ENCODE measurements at regions not wholly inside any gene's neighbourhood (a gene's known extent, or its start where the extent isn't known, plus 50 kb on each side); places are given as distances from the start of the nearest gene placed in this dataset.

DNA sequence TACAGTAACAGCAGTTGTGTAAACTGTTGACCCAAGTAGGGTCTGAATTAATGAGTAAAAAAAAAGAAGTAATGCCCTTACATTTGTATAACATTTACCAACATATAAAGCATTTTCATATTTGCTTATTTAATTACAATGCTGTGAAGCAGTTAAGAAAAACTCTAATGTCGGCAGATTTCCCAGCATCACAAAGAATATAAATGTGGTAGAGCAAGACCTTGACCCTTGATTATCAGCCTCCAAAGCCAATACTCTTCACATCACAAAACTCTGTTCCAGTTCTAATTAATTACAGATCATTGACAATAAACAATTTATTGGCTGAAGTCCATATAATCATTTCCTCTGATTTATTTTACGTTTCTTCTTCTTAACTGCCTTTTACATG is 130.2 kb downstream of the DUSP10 start:
- DNase-seq = no peak
- no peak overlapping the region for H3K27ac ChIP-seq
- no peaks in the 10 kb centered on the region for H3K36me3 ChIP-seq
- TF ChIP-seq, protein P1, sequence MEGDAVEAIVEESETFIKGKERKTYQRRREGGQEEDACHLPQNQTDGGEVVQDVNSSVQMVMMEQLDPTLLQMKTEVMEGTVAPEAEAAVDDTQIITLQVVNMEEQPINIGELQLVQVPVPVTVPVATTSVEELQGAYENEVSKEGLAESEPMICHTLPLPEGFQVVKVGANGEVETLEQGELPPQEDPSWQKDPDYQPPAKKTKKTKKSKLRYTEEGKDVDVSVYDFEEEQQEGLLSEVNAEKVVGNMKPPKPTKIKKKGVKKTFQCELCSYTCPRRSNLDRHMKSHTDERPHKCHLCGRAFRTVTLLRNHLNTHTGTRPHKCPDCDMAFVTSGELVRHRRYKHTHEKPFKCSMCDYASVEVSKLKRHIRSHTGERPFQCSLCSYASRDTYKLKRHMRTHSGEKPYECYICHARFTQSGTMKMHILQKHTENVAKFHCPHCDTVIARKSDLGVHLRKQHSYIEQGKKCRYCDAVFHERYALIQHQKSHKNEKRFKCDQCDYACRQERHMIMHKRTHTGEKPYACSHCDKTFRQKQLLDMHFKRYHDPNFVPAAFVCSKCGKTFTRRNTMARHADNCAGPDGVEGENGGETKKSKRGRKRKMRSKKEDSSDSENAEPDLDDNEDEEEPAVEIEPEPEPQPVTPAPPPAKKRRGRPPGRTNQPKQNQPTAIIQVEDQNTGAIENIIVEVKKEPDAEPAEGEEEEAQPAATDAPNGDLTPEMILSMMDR (IDR thresholded peaks at IDR 0.05; ENCODE audit: low read depth, low read length) = no peak
- no peak overlapping the region for H3K4me3 ChIP-seq (ENCODE audit: low read depth, low read length)
- H3K9me3 ChIP-seq (ENCODE audit: severe bottlenecking) = no peaks in the 10 kb centered on the region
- H3K27me3 ChIP-seq (ENCODE audit: insufficient read depth, low read depth, severe bottlenecking) = no peaks in the 10 kb centered on the region

DNA sequence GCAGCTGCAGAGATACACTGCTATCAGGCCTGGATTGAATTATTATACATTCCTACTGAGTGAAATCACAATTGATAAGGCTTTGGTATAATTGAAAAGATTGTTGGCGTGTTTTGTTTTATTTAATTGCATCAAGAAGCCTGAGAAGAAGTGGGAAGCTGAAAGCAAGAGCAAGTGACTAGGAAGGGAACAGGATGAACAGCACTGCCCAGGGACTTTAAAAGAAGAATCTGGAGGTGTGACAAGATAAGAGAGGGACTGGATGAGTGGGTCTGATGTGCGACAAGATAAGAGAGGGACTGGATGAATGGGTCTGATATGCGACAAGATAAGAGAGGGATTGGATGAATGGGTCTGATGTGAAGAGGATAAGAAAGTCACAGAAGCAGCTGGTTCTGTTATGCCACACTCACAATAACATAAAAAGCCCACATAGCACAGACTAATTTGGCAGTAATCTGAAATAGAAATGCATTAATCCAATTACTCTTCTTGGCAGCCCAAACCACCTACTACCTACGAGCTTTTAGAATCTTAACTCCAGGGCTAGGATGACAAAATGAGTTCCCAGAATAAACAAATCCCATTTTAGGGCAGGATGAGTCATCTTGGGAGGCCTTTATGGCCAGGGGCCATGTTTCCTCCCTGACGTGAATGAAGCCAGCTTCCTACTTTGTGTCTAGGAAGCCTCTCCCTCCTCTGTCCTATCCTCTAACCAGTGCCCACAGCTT is 129.7 kb downstream of the DUSP10 start:
- no peak for DNase-seq
- TF ChIP-seq, protein P1 (IDR thresholded peaks at IDR 0.05; ENCODE audit: low read depth, low read length) = no peak
- Histone ChIP-seq H3K27me3 (ENCODE audit: insufficient read depth, low read depth, severe bottlenecking) (no peaks in the 10 kb centered on the region), H3K36me3 (no peaks in the 10 kb centered on the region), H3K27ac (no peak overlapping the region), H3K9me3 (ENCODE audit: severe bottlenecking) (no peaks in the 10 kb centered on the region), H3K4me3 (ENCODE audit: low read depth, low read length) (no peak overlapping the region)

DNA sequence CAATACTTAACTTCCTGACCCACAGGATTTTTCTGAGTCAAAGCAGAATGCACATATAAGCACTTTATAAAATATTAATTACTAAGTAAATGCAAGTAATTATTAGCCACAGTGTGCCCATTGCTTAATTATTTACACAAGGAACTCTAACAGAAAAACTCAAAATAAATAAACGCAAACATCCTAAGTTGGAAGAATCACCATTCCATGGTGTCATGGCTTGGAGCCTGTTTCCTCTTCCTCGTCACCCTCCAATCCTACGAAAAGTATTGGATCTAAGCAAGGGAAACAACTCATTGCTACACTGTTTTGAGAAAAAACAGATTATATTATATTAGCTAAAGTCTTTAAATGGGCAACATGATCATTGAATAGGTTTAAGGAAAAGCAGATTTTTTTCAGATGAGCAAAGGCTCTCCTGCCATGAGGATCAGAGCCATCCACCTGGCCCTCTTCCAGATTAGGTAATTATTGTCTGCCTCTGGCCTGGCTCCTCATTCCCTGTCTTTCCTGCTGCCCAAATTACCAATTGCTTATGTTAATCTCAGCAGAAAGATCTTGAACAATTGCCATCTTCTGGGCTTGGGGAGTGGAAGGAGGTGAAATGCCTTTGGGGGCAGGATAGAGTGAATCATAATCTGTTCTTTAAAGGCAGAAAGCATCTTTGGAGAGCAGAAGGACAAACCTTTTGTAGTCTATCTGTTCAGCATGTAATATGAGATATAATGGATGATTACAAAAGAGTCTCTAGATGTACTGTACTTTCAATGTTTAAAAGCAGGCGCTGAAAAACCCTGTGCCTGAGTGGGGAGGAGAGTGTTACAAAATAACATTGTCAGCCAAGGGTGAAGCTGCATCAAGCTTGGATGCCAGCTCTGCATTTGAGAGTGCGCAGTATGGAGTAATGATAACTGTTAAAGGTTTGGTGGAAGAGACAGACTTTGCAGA is 121.2 kb downstream of the DUSP10 start:
- Histone ChIP-seq H3K4me3 (ENCODE audit: low read depth, low read length) (no peak overlapping the region), H3K27me3 (ENCODE audit: insufficient read depth, low read depth, severe bottlenecking) (no peaks in the 10 kb centered on the region), H3K9me3 (ENCODE audit: severe bottlenecking) (no peaks in the 10 kb centered on the region), H3K36me3 (no peaks in the 10 kb centered on the region), H3K27ac (no peak overlapping the region)
- DNase-seq = no peak
- TF ChIP-seq, protein P1 (IDR thresholded peaks at IDR 0.05; ENCODE audit: low read depth, low read length) = no peak

DNA sequence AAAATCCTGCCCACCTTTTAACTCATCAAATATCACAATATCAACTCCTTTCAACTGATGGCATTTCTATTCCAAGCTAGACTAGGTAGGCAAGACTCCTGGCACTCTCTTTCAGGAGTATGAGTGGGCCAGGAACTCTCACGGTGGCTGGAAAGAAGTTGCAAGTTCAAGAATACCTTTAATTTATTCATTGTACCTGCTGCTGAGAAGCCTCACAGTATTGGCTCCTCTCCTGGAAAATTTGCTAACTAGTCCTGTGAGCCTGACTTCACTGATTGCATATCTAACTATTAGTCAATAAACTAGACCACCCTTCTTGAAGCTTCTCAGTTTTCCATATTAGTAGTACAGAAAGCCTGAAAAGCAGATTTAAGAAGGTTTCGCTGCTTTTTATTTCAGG is 120.2 kb downstream of the DUSP10 start:
- Histone ChIP-seq H3K4me3 (ENCODE audit: low read depth, low read length) (no peak overlapping the region), H3K27me3 (ENCODE audit: insufficient read depth, low read depth, severe bottlenecking) (no peaks in the 10 kb centered on the region), H3K9me3 (ENCODE audit: severe bottlenecking) (no peaks in the 10 kb centered on the region), H3K36me3 (no peaks in the 10 kb centered on the region), H3K27ac (no peak overlapping the region)
- TF ChIP-seq, protein P1 (IDR thresholded peaks at IDR 0.05; ENCODE audit: low read depth, low read length) = no peak
- no peak for DNase-seq

DNA sequence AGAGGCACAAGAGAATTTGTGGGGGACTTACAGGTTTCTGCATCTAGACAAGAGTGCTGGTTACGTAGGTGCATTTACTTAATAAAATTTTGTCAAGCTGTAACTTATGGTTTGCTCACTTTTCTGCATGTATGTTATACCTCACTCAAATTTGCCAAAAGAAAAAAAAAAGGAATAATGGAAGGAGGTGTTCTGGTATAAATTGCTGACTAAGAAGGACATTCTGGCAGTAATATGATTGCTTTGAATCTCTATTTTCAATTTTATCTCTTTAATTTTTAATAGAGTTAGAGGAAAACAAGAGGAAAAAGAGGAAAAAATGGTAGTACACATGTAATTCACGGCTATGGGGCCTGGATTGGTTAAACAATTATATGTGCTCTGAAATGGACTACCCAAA is 119.5 kb downstream of the DUSP10 start:
- H3K27me3 ChIP-seq (ENCODE audit: insufficient read depth, low read depth, severe bottlenecking) = no peaks in the 10 kb centered on the region
- TF ChIP-seq, protein P1 (IDR thresholded peaks at IDR 0.05; ENCODE audit: low read depth, low read length) = no peak
- no peak for DNase-seq
- H3K9me3 ChIP-seq (ENCODE audit: severe bottlenecking) = no peaks in the 10 kb centered on the region
- H3K27ac ChIP-seq = no peak overlapping the region
- no peak overlapping the region for H3K4me3 ChIP-seq (ENCODE audit: low read depth, low read length)
- H3K36me3 ChIP-seq = no peaks in the 10 kb centered on the region
